GM19328 (cell line): ENCODE measurements at regions not wholly inside any gene's neighbourhood (a gene's known extent, or its start where the extent isn't known, plus 50 kb on each side); places are given as distances from the start of the nearest gene placed in this dataset.
"Not testable (repeated sequence)": the region's sequence is repeated elsewhere in the genome, so short reads cannot be mapped to it uniquely, and the experiment has no call there.

ENCODE experiments used
- ATAC-seq: cut with Tn5 transposase; IDR thresholded peaks from one replicate; pipeline ENCODE4 v1.9.1; 2021; ENCODE audit warnings: mild to moderate bottlenecking, moderate library complexity; ENCODE audit not compliant: unreplicated experiment

DNA sequence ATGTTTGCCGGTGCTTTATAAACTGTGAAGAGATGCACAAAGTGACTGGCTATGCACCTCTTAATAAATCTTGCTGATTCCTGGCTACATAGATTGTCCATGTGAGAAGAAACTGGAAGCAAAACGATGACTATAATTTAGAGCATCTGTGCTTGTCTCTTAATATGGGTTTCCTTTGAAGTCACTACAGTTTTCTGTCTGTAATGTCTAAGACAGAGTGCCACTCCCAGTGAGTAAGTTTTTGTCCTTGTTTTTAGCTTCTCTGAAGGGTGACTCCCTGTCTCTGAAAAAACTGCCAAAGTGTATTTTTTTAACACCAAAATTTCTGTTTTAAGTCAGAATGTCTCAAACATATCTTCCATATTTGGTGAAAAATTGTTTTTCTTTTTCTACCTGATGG, 175.1 kb downstream of the FASLG start:
- ATAC-seq = no peak

DNA sequence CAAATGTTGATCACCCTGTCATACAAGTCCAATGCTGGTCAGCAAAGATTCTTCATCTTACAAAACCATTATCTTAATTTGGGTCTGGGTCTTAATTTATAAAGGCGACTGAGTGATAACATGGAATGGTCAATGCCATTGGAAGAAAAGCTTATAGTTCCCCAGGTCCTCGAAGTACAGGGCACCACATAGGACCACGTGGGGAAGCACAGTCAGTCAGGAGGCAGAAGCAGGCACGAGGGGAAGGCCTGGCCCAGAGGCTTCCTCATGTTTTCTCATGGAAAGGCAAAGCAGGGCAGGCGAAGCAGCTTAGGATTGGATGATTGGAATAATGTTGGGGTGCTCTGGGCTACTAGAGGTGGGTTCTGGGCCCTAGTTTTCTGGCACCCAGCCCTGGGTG, 175.7 kb downstream of the FASLG start:
- no peak for ATAC-seq

DNA sequence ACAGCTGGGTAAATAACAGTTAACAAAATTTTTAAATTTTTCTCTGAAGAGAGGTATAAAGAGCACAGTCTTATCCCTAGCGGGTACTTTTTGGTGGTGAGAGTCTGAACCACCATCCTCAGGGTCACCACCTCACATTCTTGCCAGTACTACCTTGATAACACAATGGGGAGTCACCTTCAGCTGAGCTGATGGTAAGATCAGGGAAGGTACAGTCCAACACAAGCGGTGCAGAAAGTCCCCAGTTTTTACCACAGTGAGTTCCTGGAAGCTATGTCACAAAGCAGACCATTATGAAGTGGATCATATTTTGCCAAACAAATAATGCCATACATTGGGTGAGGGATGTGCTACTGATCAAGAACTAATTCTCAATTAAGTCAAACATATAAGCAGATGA, 176.9 kb downstream of the FASLG start:
- no peak for ATAC-seq

DNA sequence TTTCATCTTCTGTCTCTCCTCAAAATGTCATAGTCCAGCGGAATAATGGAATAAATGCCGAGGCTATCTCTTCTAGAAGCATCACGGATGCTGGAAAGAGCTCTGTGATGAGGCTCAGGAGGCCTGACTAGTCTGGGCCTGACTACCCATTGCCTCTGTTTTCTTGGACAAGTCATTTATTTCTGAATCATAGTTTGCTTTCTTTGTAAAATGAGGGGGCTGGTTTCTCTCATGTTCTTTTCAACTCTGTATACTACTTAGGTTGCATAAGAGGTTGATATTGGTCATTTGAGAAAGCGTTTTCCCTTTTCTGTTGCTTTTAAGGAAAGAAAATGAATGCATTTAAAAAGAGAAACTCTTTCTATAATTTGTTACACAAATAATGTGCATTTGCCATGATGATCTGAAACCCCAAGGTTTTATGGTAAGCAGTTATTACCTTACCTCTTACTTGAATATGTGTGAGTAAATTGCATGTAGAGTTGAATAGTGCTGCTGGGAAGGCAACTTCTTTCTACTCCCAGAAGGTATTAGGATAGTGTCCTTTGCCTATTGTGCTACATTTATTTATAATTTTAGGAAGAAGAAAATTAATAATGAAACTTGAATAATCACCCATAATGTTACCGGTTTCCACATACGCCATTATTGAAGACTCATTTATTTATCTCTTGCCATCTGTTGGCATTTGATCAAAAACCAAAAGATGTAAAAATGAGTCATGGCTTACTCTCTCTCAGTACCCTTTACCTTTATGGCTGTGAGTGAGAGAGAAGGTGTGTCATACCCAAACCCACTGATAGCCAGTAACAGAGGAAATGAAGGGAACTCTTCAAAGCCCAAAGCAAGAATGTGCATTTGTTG, 179.1 kb downstream of the FASLG start:
- ATAC-seq = no peak

DNA sequence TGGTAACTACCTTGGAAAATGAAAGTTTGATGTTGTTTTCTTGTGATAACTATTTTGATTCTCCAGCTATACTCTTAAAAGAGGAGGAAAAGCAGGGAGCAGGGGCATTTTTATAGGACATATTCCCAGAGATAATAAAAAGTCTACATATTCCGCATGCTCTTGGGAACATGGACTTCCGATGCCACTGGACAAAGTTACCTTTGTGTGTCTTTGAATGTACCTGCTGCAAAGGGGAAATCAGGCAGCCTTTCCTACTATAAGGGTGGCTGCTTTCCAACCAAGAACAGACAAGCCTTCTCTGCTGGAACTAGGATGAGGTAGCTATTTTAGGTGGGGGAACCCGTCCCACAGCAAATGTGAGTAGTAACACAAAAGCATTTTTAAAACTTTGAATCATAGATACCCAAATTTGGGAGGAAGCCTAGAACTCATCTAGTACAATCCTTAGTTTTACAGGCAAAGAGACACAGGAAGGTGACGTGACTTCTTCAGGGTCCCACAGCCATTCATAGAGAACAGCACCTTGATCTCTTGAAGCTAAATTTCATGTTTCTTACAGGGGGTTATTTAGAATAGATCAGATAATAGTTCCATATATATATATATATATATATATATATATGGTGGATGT, 179.9 kb downstream of the FASLG start:
- no peak for ATAC-seq

DNA sequence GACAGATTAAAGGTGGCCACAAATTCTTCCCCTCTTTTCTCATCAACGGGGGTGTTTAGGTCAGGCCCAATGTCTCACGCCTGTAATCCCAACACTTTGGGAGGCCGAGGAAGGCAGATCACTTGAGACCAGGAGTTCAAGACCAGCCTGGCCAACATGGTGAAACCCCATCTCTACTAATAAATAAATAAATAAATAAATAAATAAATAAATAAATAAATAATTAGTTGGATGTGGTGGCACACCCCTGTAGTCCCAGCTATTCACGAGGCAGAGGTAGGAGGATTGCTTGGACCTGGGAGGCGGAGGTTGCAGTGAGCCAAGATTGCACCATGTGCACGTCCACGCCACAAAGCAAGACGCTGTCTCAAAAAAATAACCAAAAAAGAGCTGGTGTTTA, 180.7 kb downstream of the FASLG start:
- not testable (repeated sequence) for ATAC-seq

DNA sequence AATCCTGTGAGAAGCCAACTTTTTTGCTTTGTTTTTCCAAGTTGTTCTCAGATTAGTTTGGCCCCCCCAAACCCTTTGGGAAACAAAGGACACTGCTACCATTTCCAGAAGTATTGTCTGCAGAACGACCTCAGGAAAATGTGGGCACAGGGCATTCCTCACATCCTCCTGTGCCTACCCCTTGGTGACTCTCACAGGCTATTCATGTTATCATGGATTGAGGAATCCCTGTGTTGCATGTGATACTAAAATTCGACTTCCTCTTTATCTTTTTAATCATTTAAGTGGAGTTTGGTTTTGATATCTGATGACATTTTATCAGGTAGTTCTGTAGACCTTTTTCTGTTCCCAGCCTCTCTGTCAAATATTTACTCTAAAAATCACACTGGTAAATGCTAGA, 184.5 kb downstream of the FASLG start:
- ATAC-seq = no peak

DNA sequence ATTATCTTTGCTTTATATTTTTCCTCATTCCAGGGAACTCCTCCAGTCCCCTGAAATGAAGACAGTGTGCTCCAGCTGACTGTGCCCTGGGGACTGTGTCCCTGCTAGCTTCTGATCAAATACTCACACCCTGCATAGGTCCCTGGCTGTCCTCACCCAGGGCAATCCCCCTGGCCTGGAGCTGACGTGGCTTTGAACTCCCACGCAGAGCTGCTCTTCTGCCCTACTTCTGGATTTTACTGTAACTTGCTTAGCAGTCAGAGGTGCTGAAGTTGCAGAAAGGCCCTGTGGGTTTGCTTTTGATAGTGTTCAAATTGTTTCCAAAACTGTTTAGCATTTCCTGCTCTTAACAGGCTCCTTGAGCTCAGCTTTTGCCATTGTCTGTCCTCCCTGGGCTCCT, 186.5 kb downstream of the FASLG start:
- no peak for ATAC-seq

DNA sequence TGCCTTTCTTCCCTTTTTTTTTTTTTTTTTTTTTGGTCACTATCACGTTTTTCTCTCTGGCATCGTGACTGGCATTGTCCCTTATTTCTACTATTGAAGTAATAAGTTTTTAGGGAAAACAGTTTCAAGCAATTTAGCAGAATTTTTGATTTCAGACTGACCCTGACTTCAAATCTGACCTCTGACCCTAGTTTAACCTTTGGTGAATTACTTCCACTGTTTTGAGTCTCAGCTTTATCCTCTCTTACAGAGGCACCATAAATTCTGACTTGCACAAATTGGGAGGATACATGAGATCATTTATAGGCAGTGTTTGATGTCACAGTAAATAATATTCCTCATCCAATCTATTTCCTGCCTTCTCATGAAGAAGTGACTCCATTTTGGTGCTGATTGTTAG, 187.0 kb downstream of the FASLG start:
- no peak for ATAC-seq

DNA sequence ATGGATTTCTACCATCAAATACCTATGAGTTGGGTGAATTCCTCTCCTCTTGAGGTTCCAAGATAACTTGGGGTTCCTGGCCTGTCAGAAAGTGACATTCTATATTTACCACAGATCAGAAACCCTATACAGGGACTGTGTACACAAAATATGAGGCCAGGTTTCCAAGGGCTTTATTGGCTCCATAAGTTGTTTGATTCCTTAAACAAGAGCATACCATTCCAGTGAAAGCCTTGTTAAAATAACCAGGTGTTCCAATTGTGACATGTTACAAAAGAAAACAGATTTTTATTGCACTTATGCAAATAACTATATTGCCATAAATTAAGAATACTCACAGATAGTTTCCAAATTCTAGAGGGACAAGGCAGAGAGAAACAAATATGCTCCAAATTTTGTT, 188.9 kb downstream of the FASLG start:
- not testable (repeated sequence) for ATAC-seq

DNA sequence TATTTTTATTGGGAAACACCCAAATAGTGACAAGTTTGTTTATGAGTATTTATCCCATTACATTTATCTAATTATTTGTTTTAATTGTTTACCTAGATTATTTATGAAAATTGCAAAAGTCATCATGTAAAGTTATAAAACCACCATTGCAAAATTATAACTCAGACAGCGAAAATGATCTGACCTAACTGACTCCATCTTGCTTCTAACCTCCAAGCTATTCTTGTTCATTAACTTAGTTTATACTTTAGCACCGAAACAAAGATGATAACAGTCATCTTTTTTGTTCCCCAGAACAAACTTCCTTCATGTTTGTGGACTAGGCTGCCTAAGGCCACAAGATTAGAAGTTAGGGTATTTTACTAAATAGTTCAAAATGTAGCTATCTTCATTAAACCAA, 190.8 kb downstream of the FASLG start:
- ATAC-seq = no peak

DNA sequence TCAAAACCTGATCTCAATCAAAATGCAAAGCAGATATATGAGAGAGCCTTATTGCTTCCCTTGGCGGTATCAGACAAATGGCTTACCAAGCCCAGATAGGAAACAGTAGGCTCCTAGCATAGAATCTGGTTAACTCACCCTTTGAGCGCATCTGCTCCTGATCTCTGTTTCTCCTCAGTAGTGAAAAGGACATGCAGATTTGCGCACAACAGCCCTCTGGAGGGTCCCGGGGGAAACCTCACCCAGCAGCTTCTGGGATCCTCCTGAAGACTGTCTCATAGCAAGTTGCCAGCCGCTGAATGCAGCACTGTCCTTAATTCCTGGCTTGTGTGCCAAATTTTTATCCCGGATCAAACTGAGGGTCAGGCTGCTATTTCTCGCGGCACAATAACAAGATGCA, 192.2 kb downstream of the FASLG start:
- ATAC-seq = no peak

DNA sequence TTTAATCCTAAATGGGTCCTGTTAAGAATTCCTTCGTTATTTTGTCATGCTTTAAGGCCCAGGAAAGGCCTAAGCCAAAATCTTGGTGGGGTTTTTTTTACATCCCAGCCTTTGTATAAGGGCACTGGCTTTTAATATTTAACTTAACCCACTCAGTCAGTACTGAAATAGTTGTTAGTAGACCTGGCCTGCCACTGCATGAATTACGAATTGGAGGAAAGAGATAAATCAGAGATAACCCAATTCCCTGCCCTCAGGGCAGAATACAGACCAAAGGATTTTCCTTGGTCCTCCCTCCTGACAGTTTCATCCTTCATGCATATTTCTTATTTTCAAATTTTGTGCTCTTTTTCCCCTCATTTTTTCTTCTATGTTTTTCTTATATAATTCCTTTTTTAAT, 193.0 kb downstream of the FASLG start:
- no peak for ATAC-seq

DNA sequence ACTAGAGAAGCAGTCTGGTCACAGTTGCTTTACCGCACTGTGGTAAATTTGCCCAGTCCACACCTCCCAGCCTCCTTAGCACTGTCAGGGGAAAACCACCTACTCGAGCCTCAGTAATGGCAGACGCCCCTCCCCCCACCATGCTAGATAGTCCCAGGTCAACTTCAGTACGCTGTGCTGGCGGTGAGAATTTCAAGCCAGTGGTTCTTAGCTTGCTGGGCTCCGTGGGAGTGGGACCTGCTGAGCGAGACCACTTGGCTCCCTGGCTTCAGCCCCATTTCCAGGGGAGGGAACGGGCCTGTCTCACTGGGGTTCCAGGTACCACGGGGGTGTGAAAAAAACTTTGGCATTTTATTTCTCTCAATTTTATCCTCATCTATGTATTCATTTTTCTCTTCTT, 194.8 kb downstream of the TNFSF18 start:
- not testable (repeated sequence) for ATAC-seq

DNA sequence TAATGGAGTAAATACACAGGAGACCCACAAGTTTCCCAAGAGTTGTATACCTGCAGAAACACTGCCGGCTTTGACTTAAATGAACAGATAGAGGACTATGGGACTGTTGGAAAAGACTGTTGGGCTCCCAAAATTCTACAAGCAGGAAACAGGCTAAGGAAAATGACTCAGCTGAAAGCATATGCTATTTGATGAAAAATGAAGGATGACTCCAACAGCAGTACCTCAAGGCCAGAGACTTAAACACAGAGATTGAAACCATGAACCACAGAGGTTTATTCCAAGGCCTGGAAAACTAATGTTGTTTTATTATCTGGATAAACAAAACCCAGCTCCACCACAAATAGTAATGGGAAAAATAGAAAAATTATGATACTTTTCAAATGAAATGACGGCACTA, 187.7 kb downstream of the TNFSF18 start:
- no peak for ATAC-seq

DNA sequence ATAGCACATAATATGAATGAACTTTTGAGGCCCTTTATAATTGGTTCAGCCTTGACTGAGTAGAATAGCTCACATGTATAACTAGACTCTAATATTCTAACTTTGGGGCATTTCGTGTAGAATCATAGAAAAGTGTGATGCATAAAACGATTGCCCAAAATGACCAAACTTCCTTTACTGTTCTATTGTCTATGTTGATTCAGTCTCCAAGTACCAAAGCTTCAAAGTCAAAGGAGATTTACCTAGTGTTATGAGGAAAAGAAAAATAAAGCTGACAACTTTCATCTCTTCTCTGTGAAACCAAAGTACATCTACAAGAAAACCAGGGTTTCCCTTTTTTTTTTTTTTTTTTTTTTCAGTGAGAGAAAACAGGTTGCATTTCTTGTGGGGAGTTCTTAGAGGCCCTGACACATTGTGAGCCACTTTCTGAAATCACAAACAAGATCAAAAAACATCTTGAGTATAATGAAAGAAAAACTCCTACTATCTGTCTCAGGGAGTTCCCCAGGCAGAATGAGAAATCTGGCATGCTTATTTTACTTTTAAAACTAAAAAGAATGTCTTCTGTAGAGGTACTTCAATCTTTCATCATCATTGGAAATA, 183.4 kb downstream of the TNFSF18 start:
- no peak for ATAC-seq

DNA sequence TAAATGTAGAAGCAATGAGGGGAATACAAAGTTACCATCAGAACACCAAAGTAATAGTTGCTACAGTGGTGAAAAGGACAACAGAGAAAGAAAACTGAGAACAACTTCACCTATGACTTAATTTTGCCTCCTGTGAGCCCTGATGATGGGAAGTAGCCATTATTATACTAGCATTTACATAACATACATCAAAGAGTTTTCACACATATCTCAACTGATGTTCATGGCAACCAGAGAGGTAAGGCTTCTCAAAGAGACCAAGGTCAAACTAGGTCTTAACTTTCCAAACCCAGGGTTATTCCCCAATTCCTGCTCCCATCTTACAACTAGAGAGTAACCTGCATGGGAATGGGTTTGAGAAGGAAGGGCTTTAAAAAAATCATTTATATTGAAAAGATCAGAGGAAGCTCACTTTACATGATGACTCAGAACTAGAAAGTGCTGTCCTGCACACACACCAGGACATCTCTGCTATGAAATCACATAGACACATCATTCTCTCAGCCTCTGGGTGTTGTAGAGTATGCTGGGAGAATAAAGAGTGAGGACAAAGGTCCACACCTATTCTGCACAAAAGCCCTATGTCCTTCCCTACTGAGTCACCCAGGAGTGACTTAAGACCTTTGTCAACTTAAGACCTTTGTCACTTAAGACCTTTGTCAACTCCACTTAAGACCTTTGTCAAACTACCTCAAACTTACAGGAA, 179.7 kb downstream of the TNFSF18 start:
- ATAC-seq = no peak

DNA sequence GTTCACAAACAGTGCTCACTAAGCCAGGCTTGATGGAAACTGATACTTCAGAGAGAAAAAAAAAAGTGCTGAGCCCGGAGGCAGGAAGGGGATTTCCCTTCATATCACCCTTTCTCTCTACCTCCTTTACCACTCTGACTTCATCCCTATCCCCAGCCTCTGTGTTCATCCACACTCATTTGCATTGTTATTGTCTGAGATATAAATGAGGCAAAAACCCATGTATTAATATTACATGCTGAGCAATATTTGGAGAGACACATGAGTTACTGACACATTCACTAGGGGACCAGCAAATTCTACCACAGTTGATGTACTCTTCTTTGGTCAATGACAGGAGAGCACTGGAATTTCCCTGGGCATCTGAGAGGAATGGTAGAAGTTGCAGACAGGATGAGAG, 175.8 kb downstream of the TNFSF18 start:
- no peak for ATAC-seq

DNA sequence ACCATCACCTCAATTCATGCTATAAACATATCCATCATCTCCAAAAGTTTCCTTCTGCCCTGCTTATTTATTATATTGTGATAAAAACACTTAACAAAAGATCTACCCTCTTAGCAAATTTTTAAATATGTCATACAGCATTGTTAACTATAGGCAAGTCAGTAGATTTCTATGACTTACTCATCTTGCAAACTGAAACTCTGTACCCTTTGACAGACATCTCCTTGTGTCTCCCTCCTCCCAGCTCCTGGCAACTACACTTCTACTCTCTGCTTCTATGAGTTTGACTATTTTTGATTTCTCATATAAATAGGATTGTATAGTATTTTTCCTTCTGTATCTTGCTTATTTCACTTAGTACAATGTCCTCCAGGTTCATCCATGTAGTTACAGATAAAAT, 174.8 kb downstream of the TNFSF18 start:
- ATAC-seq = no peak

DNA sequence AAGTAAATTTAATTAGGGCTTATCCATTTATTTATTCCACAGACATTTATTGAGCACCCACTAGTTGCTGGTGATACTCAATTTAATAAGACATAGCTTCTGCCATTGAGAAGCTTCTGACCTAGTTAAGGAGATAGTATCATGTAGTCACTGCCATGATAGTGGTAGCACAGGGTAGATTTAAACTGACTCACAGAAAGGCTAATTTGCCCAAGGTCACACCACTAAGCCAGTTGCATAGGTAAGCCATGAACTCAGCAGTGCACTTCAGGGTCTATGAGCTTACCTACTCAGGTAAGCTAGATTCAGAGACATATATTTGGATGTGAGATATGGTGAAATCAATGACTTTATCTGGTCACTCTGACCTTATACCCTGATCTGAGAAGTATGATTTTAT, 168.4 kb downstream of the TNFSF18 start:
- no peak for ATAC-seq

DNA sequence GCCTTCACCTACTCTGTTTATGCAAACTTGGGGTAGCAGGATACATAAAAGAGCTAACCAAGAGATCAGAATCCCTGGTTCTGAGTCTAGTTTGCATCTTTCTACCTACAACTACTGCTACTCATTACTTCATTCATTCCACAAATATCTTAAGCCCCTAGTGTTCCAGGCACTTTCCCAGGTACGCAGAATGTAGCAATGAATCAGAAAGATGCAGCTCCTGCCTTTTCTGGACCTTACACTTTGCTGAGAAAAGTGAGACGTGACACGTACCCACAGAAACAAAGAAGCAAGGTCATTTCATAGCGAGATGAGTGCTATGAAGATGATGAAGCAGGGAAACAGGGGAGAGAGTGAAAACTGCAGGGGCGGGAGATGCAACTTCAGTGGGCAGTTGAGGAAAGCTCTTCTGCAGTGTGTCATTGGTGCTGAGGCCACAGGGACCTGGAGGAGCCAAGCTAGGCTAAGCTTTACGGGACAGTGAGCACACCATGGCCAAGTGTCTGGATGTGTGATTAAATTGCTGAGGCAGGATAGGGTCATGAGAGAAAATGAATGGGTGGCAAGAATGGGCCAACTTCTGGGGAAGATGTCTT, 167.9 kb downstream of the TNFSF18 start:
- ATAC-seq = no peak
